DMS 273 (cell line): ENCODE measurements at regions not wholly inside any gene's neighbourhood (a gene's known extent, or its start where the extent isn't known, plus 50 kb on each side); places are given as distances from the start of the nearest gene placed in this dataset.

ENCODE experiments used
- DNase-seq: peaks from one replicate; lab custom pipeline; 2025; ENCODE audit not compliant: unreplicated experiment; lab: John Stamatoyannopoulos, UW

DNA sequence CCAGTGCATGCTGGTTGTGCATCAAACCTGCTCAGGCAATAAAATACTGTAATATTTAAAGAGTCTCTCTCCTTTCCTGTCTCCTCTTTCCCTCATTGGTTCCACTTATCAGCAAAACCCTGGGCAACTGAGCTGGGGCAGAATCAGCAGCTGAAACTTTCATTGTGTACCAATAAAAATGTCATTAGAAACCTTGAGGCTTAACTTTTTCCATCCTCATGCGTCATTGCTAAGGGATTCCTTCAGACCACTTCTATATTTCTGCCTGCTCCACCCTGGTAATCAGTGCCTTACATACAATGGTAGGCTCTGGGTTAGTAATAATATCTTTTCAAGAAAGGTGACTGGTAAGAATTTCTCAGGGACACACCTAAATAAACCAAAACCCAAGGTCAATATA lies 880.3 kb downstream of the RPA4 start:
- no peak for DNase-seq

DNA sequence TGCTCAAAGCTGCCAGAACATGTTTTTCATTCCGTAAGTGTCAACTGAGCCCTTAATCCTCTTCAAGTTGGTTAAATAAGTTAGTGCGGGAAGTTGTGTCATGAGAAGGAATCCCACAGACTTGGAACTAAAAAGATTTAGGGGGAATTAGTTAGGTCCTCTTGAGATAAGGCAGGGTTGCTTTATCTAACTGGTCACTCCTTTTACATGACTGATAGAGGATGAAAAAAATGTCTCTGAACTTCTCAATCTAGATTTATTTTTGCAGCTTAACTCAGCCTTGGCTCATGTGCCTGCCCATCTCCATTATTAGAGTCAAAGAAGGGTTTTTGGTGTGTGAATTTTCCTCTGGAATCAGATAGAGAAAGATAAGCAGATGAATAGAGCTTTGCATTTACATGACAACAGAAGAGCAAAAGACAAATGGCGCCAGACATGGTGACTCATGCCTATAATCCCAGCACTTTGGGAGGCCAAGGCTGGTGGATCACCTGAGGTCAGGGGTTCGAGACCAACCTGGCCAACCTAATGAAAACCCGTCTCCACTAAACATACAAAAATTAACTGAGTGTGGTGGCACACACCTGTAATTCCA lies 882.9 kb downstream of the RPA4 start:
- DNase-seq: no peak

DNA sequence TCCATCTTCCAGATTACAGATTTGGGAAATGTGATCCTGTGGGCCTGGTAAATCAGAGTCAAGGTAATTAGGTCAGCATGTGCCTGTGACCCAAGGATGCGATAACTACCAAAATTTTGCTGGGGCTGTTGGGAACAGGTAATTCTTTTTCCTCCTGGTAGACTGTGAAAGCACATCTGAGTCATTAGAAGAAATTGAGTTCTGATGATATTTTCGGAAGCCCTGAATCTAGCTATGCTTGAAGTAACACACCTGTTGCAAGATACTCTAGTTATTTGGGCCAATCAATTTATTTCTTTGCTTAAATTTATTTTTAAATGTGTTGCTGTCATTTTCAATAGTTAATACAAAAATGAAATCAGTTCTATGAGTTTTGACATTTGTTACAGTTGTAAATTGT lies 903.6 kb downstream of the RPA4 start:
- no peak for DNase-seq

DNA sequence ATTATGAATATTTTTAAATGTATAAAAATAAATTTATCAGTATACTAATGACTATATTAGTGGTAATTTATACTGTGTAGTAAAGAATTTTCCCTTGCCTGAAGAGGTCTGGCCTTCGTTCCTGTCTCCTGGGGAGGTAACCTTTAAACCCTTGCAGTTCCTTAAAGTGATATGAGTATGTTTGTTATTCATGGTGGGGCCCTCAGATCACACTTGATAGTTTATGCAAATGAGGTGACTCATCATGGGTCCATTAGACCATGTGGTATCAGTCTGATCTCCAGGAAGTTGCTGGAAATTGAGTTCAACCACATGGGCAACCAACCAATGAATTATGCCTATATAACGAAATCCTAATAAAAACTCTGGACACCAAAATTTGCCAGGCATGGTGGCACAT lies 904.1 kb downstream of the RPA4 start:
- peak; percentile 4 for DNase-seq

GRCh38 chrX:97790850-97791249 lies 907.1 kb downstream of the RPA4 start:
- no peak for DNase-seq

GRCh38 chrX:97797076-97797475 lies 913.4 kb downstream of the RPA4 start:
- DNase-seq: no peak

- no peak for DNase-seq
These were observed 922.5 kb downstream of the RPA4 start for GRCh38 chrX:97806238-97806637.

DNA sequence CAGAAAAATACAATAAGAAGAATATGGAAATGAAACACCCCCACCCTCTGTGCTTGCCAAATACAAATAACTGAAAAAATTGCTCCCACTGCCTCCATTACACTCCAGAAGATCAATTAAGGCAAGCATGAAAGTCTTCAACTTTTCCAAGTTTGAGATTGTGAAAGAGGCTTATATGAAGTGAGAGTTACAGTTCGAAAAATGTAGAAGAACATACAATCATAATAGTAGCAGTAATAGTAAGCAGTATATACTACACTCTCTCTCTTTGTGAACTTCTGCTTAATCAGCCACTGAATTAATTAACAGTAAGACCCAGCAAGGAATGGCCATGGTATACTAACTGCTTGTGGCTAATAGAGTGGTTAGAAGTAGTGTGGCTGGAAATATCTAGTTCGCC lies 923.2 kb downstream of the RPA4 start:
- DNase-seq: no peak

GRCh38 chrX:97820170-97820569 lies 936.5 kb downstream of the RPA4 start:
- DNase-seq: no peak

DNA sequence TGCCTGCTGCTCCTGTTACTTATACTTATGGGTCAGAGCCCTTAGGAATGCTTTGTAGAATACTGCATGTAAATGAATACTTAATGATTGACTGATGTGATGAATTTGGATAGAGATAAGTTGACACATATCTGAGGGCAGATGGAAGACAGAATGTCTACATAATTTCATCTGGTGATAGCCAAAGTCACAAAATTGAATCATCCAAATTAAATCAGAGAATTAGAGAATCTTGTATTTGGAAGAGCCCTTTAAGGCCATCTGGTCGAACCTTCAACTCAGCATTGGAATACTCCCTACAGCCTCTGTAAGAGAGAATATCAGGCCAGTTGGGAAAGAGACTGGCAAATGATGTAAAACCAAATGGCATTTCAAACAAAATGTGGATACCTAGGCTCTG lies 944.8 kb downstream of the RPA4 start:
- no peak for DNase-seq

DNA sequence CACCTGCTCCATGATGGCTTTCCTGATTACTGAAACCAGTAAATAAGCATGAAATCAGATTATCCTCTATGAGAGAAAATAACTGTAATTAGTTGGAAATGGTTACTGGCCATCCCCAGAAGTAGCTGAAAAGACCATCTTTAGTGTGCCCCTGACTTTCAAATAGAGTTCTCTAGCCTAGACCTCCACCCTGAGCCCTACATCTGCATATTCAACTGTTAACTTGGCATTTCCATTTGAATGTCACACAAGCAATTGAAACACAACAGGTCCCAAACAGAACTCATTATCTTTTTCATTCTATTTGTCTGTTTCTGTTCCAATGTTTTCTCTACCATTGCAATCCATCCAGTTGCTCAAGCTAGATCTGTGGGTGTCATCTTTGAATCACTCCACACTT lies 952.3 kb downstream of the RPA4 start:
- DNase-seq: no peak

GRCh38 chrX:97841544-97842179 lies 958.0 kb downstream of the RPA4 start:
- DNase-seq: no peak

DNA sequence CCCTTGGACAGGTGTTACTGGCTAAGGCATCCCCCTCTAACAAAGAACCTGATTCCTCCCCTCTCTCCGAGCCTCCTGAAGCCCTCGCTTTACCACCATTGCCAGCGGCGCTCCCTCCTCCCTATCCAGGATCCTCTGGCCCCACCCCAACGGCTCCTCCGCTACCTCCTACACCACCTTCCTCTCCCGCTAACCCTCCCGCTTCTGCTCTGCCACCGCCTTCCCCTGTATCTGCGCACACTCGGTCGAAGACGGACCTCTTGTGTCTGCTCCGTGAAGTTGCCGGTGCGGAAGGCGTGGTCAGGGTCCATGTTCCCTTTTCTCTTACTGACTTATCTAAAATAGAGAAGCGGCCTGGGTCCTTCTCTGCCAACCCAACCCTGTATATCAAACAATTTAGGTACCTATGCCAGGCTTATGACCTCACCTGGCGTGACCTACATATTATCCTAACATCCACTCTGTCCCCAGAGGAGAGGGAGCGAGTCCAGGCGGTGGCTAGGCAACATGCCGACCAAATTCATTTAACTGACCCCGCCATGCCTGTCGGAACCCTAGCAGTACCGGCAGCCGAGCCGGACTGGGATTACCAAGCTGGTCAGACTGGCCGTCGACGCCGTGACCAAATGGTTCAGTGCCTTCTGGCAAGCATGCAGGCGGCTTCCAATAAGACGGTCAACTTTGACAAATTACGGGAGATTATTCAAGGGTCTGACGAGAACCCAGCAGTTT lies 958.9 kb downstream of the RPA4 start:
- no peak for DNase-seq

- DNase-seq: no peak
These were observed 959.6 kb downstream of the RPA4 start for GRCh38 chrX:97843200-97843811.

DNA sequence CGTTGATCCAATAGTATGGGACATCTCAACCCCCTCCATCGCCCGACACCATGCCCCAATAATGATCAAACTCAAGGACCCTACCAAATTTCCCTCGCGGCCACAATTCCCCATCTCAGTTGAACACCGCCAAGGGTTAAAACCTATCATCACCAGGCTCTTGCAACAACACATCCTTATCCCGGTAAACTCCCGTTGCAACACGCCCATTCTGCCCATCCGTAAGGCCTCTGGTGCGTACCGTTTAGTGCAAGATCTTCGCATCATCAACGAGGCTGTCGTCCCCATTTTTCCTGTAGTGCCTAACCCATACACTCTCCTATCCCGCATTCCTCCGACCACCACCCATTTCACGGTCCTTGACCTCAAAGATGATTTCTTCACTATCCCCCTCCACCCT lies 960.5 kb downstream of the RPA4 start:
- DNase-seq: no peak

DNA sequence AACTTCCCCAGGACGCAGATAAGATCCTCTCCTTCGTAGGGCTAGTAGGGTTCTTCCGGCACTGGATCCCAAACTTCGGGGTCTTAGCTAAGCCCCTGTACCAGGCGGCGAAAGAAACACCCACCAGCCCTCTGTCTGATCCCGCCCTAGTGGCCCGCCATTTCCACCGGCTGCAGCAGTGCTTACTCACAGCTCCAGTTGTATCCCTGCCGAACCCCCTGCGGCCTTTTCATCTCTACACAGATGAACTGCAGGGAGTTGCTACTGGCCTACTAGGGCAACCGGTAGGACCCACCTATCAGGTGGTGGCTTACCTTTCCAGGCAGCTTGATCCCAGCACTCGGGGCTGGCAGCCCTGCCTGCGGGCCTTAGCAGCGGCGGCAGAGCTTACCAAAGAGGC lies 961.2 kb downstream of the RPA4 start:
- DNase-seq: no peak

- DNase-seq: no peak
These were observed 961.7 kb downstream of the RPA4 start for GRCh38 chrX:97845451-97845850.

DNA sequence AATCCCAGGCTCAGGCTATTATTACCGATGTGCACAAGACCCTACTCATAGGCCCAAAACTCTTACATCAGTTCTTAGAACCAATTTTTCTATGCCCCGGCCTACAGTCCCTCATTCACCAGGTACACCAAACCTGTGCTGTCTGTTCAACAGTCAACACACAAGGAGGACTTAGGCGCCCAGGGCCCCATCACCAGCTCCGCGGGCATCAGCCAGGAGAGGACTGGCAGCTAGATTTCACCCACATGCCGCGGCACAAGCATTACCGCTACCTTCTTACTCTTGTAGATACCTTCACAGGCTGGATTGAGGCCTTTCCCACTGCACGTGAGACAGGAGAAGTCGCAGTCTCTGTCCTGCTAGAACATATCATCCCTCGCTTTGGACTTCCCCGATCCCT lies 962.5 kb downstream of the RPA4 start:
- DNase-seq: no peak

- no peak for DNase-seq
These were observed 963.1 kb downstream of the RPA4 start for GRCh38 chrX:97846718-97847237.

GRCh38 chrX:97847885-97848679 lies 964.4 kb downstream of the RPA4 start:
- DNase-seq: no peak

DNA sequence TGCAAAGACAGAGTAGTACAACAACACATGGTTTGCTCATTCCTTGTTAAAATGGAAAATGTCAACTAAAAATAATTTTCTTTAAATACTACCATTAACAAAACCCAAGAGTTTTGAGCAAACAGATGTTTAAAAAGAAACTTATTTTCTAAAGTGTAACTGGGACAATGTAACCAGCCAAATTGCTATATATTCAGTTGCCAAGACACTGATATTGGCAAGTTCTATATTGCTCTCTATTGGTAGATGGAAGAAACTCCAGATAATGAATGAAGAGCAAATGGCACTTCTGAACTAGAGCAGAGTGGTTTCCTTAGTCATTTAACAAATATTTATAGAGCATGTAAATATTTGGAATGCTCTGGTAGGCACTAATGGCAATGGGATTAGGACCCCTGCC lies 966.2 kb downstream of the RPA4 start:
- no peak for DNase-seq
